ENCODE measurements at regions not wholly inside any gene's neighbourhood (a gene's known extent, or its start where the extent isn't known, plus 50 kb on each side); places are given as distances from the start of the nearest gene placed in this dataset.

DNA sequence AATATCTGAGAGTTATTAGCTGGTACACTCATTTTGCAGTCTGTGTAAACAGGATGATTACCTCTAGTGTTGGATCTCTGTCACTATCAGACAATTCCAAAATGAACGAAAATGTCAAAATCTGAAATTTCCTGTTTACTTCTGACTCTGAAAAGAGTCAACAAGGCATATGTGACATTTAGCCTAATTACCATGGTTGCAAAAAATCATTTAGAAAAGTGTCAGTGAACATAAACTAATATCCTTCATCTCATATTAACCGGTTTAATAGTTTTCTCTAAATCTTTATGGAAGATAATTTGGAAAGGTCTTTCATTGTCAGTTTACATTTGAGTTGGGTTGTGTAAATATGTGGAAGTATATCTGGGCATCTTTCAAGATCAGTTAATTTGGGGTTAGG lies 431.8 kb upstream of the HSF2 start:
- Histone ChIP-seq H3K36me3 (ENCODE audit: control insufficient read depth, insufficient read depth, low read length) (no peaks in the 10 kb centered on the region), H3K27ac (no peak overlapping the region), H3K27me3 (ENCODE audit: control insufficient read depth, insufficient read depth, low read length) (no peaks in the 10 kb centered on the region), H3K9me3 (ENCODE audit: control insufficient read depth, low read length) (no peaks in the 10 kb centered on the region), H3K9ac (no peak overlapping the region), H3K4me1 (no peaks in the 10 kb centered on the region), H3K4me3 (ENCODE audit: low read depth, low read length) (no peak overlapping the region), H3K4me2 (ENCODE audit: low read length) (no peak overlapping the region), H3K79me2 (no peaks in the 10 kb centered on the region), H2AFZ (no peak overlapping the region)
- TF ChIP-seq, protein P1, sequence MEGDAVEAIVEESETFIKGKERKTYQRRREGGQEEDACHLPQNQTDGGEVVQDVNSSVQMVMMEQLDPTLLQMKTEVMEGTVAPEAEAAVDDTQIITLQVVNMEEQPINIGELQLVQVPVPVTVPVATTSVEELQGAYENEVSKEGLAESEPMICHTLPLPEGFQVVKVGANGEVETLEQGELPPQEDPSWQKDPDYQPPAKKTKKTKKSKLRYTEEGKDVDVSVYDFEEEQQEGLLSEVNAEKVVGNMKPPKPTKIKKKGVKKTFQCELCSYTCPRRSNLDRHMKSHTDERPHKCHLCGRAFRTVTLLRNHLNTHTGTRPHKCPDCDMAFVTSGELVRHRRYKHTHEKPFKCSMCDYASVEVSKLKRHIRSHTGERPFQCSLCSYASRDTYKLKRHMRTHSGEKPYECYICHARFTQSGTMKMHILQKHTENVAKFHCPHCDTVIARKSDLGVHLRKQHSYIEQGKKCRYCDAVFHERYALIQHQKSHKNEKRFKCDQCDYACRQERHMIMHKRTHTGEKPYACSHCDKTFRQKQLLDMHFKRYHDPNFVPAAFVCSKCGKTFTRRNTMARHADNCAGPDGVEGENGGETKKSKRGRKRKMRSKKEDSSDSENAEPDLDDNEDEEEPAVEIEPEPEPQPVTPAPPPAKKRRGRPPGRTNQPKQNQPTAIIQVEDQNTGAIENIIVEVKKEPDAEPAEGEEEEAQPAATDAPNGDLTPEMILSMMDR (IDR thresholded peaks at IDR 0.05), result no peak

DNA sequence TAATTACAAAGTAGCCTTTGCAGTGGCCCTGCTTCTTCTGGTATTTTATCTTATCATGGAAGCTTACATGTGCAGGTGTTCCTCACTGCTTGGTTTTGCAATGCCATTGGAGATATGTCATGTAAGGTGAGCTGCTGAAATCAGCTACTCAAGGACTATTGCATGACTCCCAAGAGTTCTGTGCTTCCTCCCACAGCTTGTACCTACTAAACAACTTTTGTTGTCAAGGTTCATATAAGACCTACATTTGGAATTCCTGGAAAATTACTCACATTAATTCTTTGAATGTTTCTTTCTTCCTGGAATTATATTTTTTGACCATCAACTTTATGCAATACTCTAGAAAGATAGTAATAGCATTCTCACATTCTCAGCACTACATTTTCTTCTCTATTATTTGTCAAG lies 427.5 kb upstream of the HSF2 start:
- TF ChIP-seq, protein P1 (IDR thresholded peaks at IDR 0.05), result no peak
- Histone ChIP-seq H3K36me3 (ENCODE audit: control insufficient read depth, insufficient read depth, low read length) (no peaks in the 10 kb centered on the region), H3K27ac (no peak overlapping the region), H3K79me2 (no peaks in the 10 kb centered on the region), H3K4me2 (ENCODE audit: low read length) (no peak overlapping the region), H3K27me3 (ENCODE audit: control insufficient read depth, insufficient read depth, low read length) (no peaks in the 10 kb centered on the region), H3K4me3 (ENCODE audit: low read depth, low read length) (no peak overlapping the region), H3K9ac (no peak overlapping the region), H3K9me3 (ENCODE audit: control insufficient read depth, low read length) (no peaks in the 10 kb centered on the region), H3K4me1 (no peaks in the 10 kb centered on the region), H2AFZ (no peak overlapping the region)

DNA sequence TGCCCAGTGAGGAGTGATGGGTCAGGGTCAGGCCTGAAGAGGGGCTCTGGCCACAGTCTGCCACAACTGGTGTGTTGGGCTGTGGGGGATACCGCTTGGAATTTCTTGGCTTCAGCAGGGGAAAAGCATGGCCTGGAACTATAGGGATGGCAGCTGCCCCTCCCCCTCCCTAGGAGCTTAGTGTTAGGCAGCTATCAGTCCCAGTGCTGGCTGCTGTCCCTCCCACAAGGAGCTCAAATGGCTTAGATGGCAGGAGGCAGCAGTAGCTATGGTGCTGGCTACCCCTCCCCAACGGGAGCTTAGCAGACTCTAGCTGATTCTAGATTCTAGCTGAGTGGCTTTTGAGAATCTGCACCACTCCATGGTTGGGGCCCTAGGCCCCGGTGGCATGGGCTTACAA lies 414.5 kb upstream of the HSF2 start:
- H3K9ac ChIP-seq, result no peak overlapping the region
- no peaks in the 10 kb centered on the region for H3K36me3 ChIP-seq (ENCODE audit: control insufficient read depth, insufficient read depth, low read length)
- H3K27me3 ChIP-seq (ENCODE audit: control insufficient read depth, insufficient read depth, low read length), result no peaks in the 10 kb centered on the region
- no peaks in the 10 kb centered on the region for H3K4me1 ChIP-seq
- H3K9me3 ChIP-seq (ENCODE audit: control insufficient read depth, low read length), result no peaks in the 10 kb centered on the region
- no peak overlapping the region for H3K4me3 ChIP-seq (ENCODE audit: low read depth, low read length)
- H3K4me2 ChIP-seq (ENCODE audit: low read length), result no peak overlapping the region
- TF ChIP-seq, protein P1 (IDR thresholded peaks at IDR 0.05), result no peak
- no peak overlapping the region for H3K27ac ChIP-seq
- H2AFZ ChIP-seq, result no peak overlapping the region
- H3K79me2 ChIP-seq, result no peaks in the 10 kb centered on the region

DNA sequence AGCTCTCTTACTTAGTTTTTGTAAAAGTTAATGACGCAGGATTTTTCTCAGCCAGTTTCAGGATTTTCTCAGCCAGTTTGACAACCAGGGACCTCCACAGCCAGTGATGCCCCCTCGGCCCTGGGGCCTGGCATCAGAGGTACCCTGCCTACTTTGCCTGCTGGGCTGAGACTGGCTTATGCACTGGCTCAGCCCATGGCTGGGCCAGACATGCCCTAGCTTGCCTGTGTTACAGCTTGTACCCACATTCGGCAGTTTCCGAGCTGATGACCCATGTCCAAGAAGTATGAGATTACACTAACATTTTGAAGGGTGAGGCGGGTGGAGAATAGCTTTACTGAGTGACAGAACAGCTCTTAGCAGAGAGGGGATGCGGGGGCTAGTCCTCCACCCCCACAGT lies 406.1 kb upstream of the HSF2 start:
- H3K9me3 ChIP-seq (ENCODE audit: control insufficient read depth, low read length), result no peaks in the 10 kb centered on the region
- no peak overlapping the region for H3K4me3 ChIP-seq (ENCODE audit: low read depth, low read length)
- H3K9ac ChIP-seq, result no peak overlapping the region
- H3K79me2 ChIP-seq, result no peaks in the 10 kb centered on the region
- TF ChIP-seq, protein P1 (IDR thresholded peaks at IDR 0.05), result no peak
- H2AFZ ChIP-seq, result no peak overlapping the region
- H3K36me3 ChIP-seq (ENCODE audit: control insufficient read depth, insufficient read depth, low read length), result no peaks in the 10 kb centered on the region
- no peak overlapping the region for H3K4me2 ChIP-seq (ENCODE audit: low read length)
- H3K27me3 ChIP-seq (ENCODE audit: control insufficient read depth, insufficient read depth, low read length), result no peaks in the 10 kb centered on the region
- H3K27ac ChIP-seq, result no peak overlapping the region
- H3K4me1 ChIP-seq, result no peaks in the 10 kb centered on the region

DNA sequence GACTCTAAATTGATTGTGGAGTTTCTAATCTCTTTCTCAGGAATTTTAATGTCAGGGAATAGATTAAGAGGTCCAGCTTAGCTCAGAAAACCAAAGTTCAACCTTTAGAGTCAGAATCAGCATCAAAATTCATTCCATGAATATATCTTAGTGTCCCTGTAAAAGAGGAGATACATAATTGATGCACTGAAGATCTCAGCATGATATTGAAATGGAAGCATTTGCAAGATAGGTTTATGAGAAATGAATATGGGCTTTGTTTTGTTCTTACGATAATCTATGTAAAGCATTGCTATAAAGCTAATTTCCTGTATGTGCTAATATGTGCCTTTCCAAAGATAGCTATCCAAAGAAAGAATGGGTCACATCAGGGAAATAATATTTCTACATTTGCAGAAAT lies 404.5 kb upstream of the HSF2 start:
- H3K9ac ChIP-seq, result no peak overlapping the region
- TF ChIP-seq, protein P1 (IDR thresholded peaks at IDR 0.05), result no peak
- H3K27ac ChIP-seq, result no peak overlapping the region
- no peaks in the 10 kb centered on the region for H3K79me2 ChIP-seq
- H3K36me3 ChIP-seq (ENCODE audit: control insufficient read depth, insufficient read depth, low read length), result no peaks in the 10 kb centered on the region
- no peak overlapping the region for H3K4me3 ChIP-seq (ENCODE audit: low read depth, low read length)
- H3K4me2 ChIP-seq (ENCODE audit: low read length), result no peak overlapping the region
- no peaks in the 10 kb centered on the region for H3K4me1 ChIP-seq
- no peak overlapping the region for H2AFZ ChIP-seq
- no peaks in the 10 kb centered on the region for H3K27me3 ChIP-seq (ENCODE audit: control insufficient read depth, insufficient read depth, low read length)
- no peaks in the 10 kb centered on the region for H3K9me3 ChIP-seq (ENCODE audit: control insufficient read depth, low read length)

Data from parathyroid adenoma (tissue), 2 donors.